Testis (tissue), 2 donors: ENCODE measurements at regions not wholly inside any gene's neighbourhood (a gene's known extent, or its start where the extent isn't known, plus 50 kb on each side); places are given as distances from the start of the nearest gene placed in this dataset.

ENCODE experiments used
- DNase-seq: peaks from one replicate; pipeline ENCODE4 v3.0.0-alpha.2; 2019
- H3K27ac ChIP-seq, 2 donors: fragments of 200-600 bp; sonication (generic); one replicate each; pipeline ENCODE4 v1.5.1; 2019
- H3K27me3 ChIP-seq: fragments of 200-600 bp; sonication (generic); one replicate; pipeline ENCODE4 v1.5.1; 2019
- H3K36me3 ChIP-seq: fragments of 200-600 bp; sonication (generic); one replicate; pipeline ENCODE4 v1.5.1; 2017; ENCODE audit warnings: low read depth; ENCODE audit errors: missing control alignments
- H3K4me1 ChIP-seq: fragments of 200-600 bp; sonication (generic); one replicate; pipeline ENCODE4 v1.5.1; 2019
- H3K4me3 ChIP-seq, 2 donors: fragments of 200-600 bp; sonication (generic); one replicate each; pipeline ENCODE4 v1.5.1; 2017 to 2019
- H3K9me3 ChIP-seq: fragments of 200-600 bp; sonication (generic); one replicate; pipeline ENCODE4 v1.5.1; 2017
- CTCF ChIP-seq, 3 experiments: fragments of 450-650 bp in 2 of 3; fragments of 200-600 bp in 1 of 3; sonication (generic) in 1 of 3; IDR thresholded peaks; one replicate each; pipeline ENCODE4 v1.5.1; 2016 to 2019; ENCODE audit warnings: antibody characterized with exemption in 3 of 3, mild to moderate bottlenecking in 2 of 3, moderate library complexity in 1 of 3
- POLR2A ChIP-seq: fragments of 450-650 bp; IDR thresholded peaks from one replicate; pipeline ENCODE4 v1.6.1; 2017; ENCODE audit warnings: antibody characterized with exemption, mild to moderate bottlenecking, moderate library complexity
- WGBS, 2 donors: methylation state at CpG; one replicate each; pipeline ENCODE4 v1.1.5; 2018; 5-methylcytosine and 5-hydroxymethylcytosine counted together
- intact Hi-C: fragments of 100-400 bp; cut with DNase I; formaldehyde crosslinking; loops from one replicate; pipeline ENCODE4 v1.15.1; 2023; ENCODE audit warnings: low total_unique reads

DNA sequence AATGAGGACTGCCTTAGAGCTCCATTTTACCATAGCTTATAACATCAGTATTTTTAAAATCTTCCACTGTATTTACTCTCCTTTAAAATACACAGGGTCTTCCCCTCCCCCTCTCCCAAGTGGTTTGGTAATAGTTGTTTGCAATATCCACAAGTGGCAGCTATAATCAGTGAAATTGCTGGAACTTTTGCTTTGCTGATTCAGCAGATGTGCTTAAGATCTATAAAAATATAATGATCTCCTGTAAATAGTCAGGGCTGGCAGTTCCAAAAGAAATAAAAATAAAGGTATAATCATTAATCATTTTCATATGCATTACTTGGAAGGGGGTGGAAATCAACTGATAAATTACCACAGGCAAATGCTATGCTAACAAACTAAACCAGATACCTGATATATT lies 345.2 kb downstream of the KLHL13 start:
- Histone ChIP-seq H3K27me3 (no peaks in the 10 kb centered on the region), H3K9me3 (no peaks in the 10 kb centered on the region), H3K4me1 (no peaks in the 10 kb centered on the region), H3K36me3 (no peaks in the 10 kb centered on the region), H3K4me3 (no peak overlapping the region), H3K27ac (no peak overlapping the region)
- no peak for TF ChIP-seq POLR2A
- no peak for TF ChIP-seq CTCF (IDR thresholded peaks at IDR 0.05)
- intact Hi-C loops: no loop called here
- DNase-seq: no peak

DNA sequence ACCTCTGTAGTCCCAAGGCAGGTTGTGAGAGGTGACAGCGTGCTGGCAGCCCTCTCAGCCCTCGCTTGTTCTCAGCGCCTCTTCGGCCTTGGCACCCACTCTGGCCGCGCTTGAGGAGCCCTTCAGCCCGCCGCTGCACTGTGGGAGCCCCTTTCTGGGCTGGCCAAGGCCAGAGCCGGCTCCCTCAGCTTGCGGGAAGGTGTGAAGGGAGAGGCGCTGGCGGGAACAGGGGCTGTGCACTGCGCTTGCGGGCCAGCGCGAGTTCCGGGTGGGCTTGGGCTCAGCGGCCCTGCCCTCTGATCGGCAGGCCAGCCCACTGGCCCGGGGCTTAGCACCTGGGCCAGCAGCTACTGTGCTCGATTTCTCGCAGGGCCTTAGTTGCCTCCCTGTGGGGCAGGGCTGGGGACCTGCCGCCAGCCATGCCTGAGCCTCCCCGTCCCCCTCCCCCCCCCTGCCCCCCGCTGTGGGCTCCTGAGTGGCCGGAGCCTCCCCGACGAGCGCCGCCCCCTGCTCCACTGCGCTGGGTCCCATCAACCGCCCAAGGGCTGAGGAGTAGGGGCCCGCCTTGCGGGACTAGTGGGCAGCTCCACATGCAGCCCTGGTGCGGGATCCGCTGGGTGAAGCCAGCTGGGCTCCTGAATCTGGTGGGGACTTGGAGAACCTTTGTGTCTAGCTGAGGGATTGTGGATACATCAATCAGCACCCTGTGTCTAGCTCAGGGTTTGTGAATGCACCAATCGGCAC lies 347.6 kb downstream of the KLHL13 start:
- no peak for DNase-seq
- intact Hi-C loops: no loop called here
- no peaks in the 10 kb centered on the region for H3K9me3 ChIP-seq
- WGBS, 2 donors: 66 to 100% methylated on average over 1 to 6 of the region's 37 CpGs
- H3K27ac ChIP-seq: no peak overlapping the region
- H3K36me3 ChIP-seq: no peaks in the 10 kb centered on the region
- no peak for TF ChIP-seq CTCF (IDR thresholded peaks at IDR 0.05)
- TF ChIP-seq POLR2A: no peak
- H3K4me1 ChIP-seq: no peaks in the 10 kb centered on the region
- H3K4me3 ChIP-seq: no peak overlapping the region
- no peaks in the 10 kb centered on the region for H3K27me3 ChIP-seq

GRCh38 chrX:117765211-117765610 lies 351.4 kb downstream of the KLHL13 start:
- intact Hi-C loops: no loop called here
- H3K27ac ChIP-seq: no peak overlapping the region
- no peaks in the 10 kb centered on the region for H3K27me3 ChIP-seq
- no peak for DNase-seq
- no peak overlapping the region for H3K4me3 ChIP-seq
- H3K4me1 ChIP-seq: no peaks in the 10 kb centered on the region
- 50 to 75% methylated on average over 1 of the region's 1 CpG for WGBS, 2 donors
- H3K9me3 ChIP-seq: no peaks in the 10 kb centered on the region
- TF ChIP-seq POLR2A (no peak), CTCF (IDR thresholded peaks at IDR 0.05) (no peak)
- no peaks in the 10 kb centered on the region for H3K36me3 ChIP-seq

DNA sequence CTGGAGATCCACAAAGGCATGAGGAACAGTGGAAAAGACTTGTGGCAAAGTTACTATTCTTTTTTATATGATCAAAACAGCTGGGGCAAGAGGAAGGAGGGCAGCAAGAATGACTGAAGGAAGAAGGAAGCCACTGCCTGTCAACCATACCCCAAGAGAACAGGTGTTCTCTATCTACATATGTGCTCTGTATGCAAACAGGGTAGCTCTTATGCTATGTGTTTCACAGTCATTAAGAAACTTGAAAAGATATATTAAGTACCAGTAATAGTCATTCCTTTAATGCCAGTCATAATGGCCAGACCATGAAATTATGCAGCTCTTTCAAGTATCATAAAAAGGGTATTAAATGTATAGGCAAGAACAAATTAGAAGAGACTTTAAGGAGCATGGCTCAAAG lies 363.9 kb downstream of the KLHL13 start:
- Histone ChIP-seq H3K36me3 (no peaks in the 10 kb centered on the region), H3K27ac (no peak overlapping the region), H3K9me3 (no peaks in the 10 kb centered on the region), H3K27me3 (no peaks in the 10 kb centered on the region), H3K4me3 (no peak overlapping the region), H3K4me1 (no peaks in the 10 kb centered on the region)
- DNase-seq: no peak
- TF ChIP-seq CTCF (IDR thresholded peaks at IDR 0.05) (no peak), POLR2A (no peak)
- intact Hi-C loops: no loop called here

DNA sequence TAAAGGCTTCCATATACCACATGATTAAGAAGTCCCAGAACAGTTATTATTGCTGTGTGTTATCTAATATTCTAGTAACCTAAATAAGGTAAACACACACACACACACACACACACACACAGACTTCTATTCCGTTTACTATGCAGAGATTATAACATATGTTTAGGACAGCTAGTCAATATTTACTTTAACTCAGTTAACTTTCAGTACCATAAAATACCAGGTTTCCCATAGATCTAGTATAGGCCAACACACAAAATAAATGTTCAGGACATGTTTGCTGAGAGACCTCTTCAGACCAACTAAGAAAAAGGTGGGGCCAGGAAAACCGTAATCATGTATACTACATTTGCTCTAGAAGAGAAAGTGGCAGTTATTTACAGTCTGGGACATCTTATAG lies 365.5 kb downstream of the KLHL13 start:
- DNase-seq: no peak
- Histone ChIP-seq H3K36me3 (no peaks in the 10 kb centered on the region), H3K4me1 (no peaks in the 10 kb centered on the region), H3K4me3 (no peak overlapping the region), H3K27ac (no peak overlapping the region), H3K27me3 (no peaks in the 10 kb centered on the region), H3K9me3 (no peaks in the 10 kb centered on the region)
- TF ChIP-seq POLR2A: no peak
- no peak for TF ChIP-seq CTCF (IDR thresholded peaks at IDR 0.05)
- WGBS, 2 donors: 89 to 92% methylated on average over 2 of the region's 2 CpGs
- intact Hi-C loops: no loop called here
